ENCODE measurements at regions not wholly inside any gene's neighbourhood (a gene's known extent, or its start where the extent isn't known, plus 50 kb on each side); places are given as distances from the start of the nearest gene placed in this dataset.

- H3K4me1 ChIP-seq = no peaks in the 10 kb centered on the region
- no peaks in the 10 kb centered on the region for H3K36me3 ChIP-seq
- no peak for DNase-seq (ENCODE audit: low spot score in 2 of 2)
- no peak overlapping the region for H3K4me3 ChIP-seq
- H3K27me3 ChIP-seq = no peaks in the 10 kb centered on the region
- WGBS, 2 donors = 73 to 76% methylated on average over 11 of the region's 11 CpGs
- no peak for TF ChIP-seq POLR2A (IDR thresholded peaks at IDR 0.05)
- TF ChIP-seq CTCF (IDR thresholded peaks at IDR 0.05) = no peak
- no peak for TF ChIP-seq EP300 (IDR thresholded peaks at IDR 0.05)
- no peaks in the 10 kb centered on the region for H3K9me3 ChIP-seq
- no peak overlapping the region for H3K27ac ChIP-seq
Measured at GRCh38 chr10:31095677-31096560, 64.3 kb upstream of the ZNF438 start.

GRCh38 chr10:31098046-31098445 is 66.4 kb upstream of the ZNF438 start:
- 39 to 41% methylated on average over 2 of the region's 2 CpGs for WGBS, 2 donors
- no peaks in the 10 kb centered on the region for H3K36me3 ChIP-seq
- no peak overlapping the region for H3K4me3 ChIP-seq
- H3K9me3 ChIP-seq = no peaks in the 10 kb centered on the region
- no peaks in the 10 kb centered on the region for H3K27me3 ChIP-seq
- no peak for DNase-seq (ENCODE audit: low spot score in 2 of 2)
- H3K4me1 ChIP-seq = peaks cover 0 to 4% (median 0%) of the 10 kb centered on the region in 4 donors
- peak overlapping the region in 1 of 4 donors; percentile 51 for H3K27ac ChIP-seq
- TF ChIP-seq CTCF (IDR thresholded peaks at IDR 0.05) (no peak), EP300 (IDR thresholded peaks at IDR 0.05) (no peak), POLR2A (IDR thresholded peaks at IDR 0.05) (no peak)

- H3K36me3 ChIP-seq = no peaks in the 10 kb centered on the region
- no peaks in the 10 kb centered on the region for H3K27me3 ChIP-seq
- TF ChIP-seq CTCF (IDR thresholded peaks at IDR 0.05) (no peak), POLR2A (IDR thresholded peaks at IDR 0.05) (no peak), EP300 (IDR thresholded peaks at IDR 0.05) (no peak)
- no peaks in the 10 kb centered on the region for H3K9me3 ChIP-seq
- 91 to 94% methylated on average over 10 of the region's 10 CpGs for WGBS, 2 donors
- no peak overlapping the region for H3K4me3 ChIP-seq
- H3K4me1 ChIP-seq = peaks cover 0 to 4% (median 0%) of the 10 kb centered on the region in 4 donors
- no peak for DNase-seq (ENCODE audit: low spot score in 2 of 2)
- H3K27ac ChIP-seq = no peak overlapping the region
Measured at GRCh38 chr10:31099094-31099493, 67.4 kb upstream of the ZNF438 start.

- TF ChIP-seq EP300 (IDR thresholded peaks at IDR 0.05) = no peak
- TF ChIP-seq CTCF (IDR thresholded peaks at IDR 0.05) = no peak
- no peak for TF ChIP-seq POLR2A (IDR thresholded peaks at IDR 0.05)
- no peak for DNase-seq (ENCODE audit: low spot score in 2 of 2)
Measured at GRCh38 chr10:31099664-31100063, 68.0 kb upstream of the ZNF438 start.

GRCh38 chr10:31100115-31100601 is 68.5 kb upstream of the ZNF438 start:
- DNase-seq (ENCODE audit: low spot score in 2 of 2) = no peak
- H3K27ac ChIP-seq = no peak overlapping the region
- H3K9me3 ChIP-seq = no peaks in the 10 kb centered on the region
- 78 to 79% methylated on average over 1 of the region's 1 CpG for WGBS, 2 donors
- H3K4me3 ChIP-seq = no peak overlapping the region
- H3K4me1 ChIP-seq = peaks cover 0 to 4% (median 0%) of the 10 kb centered on the region in 4 donors
- TF ChIP-seq EP300 (IDR thresholded peaks at IDR 0.05) (no peak), CTCF (IDR thresholded peaks at IDR 0.05) (no peak)
- H3K36me3 ChIP-seq = no peaks in the 10 kb centered on the region
- no peaks in the 10 kb centered on the region for H3K27me3 ChIP-seq

More at GRCh38 chr10:31099664-31100063, 68.0 kb upstream of the ZNF438 start:
- Histone ChIP-seq H3K4me1 (peaks cover 0 to 4% (median 0%) of the 10 kb centered on the region in 4 donors), H3K27me3 (no peaks in the 10 kb centered on the region), H3K27ac (no peak overlapping the region), H3K4me3 (no peak overlapping the region), H3K9me3 (no peaks in the 10 kb centered on the region), H3K36me3 (no peaks in the 10 kb centered on the region)
- WGBS, 2 donors = 81 to 84% methylated on average over 10 of the region's 10 CpGs
